ENCODE measurements at regions not wholly inside any gene's neighbourhood (a gene's known extent, or its start where the extent isn't known, plus 50 kb on each side); places are given as distances from the start of the nearest gene placed in this dataset.

DNA sequence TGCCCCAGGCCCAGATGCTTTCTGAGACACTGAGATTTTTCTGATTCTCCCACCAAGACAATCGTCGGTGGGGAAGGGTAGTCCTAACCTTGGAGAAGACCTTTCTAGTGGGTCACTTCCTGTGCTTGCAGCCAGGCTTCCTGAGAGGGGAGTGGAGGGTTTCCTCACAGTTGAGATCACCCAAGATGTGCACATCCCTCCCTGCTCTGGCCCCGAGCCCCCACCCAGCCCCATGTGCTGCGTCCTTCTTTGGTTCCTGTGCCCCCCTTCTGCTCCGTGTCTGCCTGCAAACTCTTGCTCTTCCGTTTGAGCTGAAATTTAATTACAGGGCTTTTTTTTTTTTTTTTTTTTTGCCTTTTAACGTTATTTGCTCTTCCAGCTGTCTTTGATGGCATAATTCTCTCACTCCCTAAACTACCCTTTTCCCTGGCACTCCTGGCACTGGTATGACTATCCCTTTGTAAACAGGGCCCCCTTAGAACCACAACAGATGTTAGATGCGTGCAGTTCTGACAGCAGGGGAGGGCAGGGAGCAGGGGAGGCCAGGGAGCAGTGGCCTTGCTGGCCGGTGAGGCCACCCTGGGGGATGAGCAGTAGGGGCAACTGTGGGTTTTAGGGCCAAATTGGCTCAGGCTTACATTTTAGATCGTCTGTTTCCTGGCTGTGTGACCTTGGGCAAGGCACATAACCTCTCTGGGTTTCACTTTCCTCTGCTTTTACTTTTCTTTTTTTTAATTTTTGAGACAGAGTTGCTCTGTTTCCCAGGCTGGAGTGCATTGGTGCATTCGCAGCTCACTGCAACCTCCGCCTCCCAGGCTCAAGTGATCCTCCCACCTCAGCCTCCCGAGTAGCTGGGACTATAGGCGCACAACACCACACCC lies 144.5 kb downstream of the PHETA1 start:
- no peak for DNase-seq (ENCODE audit: low read depth)
- no peak overlapping the region for H3K4me3 ChIP-seq (ENCODE audit: low read length)
- TF ChIP-seq, protein P1, sequence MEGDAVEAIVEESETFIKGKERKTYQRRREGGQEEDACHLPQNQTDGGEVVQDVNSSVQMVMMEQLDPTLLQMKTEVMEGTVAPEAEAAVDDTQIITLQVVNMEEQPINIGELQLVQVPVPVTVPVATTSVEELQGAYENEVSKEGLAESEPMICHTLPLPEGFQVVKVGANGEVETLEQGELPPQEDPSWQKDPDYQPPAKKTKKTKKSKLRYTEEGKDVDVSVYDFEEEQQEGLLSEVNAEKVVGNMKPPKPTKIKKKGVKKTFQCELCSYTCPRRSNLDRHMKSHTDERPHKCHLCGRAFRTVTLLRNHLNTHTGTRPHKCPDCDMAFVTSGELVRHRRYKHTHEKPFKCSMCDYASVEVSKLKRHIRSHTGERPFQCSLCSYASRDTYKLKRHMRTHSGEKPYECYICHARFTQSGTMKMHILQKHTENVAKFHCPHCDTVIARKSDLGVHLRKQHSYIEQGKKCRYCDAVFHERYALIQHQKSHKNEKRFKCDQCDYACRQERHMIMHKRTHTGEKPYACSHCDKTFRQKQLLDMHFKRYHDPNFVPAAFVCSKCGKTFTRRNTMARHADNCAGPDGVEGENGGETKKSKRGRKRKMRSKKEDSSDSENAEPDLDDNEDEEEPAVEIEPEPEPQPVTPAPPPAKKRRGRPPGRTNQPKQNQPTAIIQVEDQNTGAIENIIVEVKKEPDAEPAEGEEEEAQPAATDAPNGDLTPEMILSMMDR (IDR thresholded peaks at IDR 0.05; ENCODE audit: insufficient read depth, low read depth, low read length, missing control alignments) = no peak

DNA sequence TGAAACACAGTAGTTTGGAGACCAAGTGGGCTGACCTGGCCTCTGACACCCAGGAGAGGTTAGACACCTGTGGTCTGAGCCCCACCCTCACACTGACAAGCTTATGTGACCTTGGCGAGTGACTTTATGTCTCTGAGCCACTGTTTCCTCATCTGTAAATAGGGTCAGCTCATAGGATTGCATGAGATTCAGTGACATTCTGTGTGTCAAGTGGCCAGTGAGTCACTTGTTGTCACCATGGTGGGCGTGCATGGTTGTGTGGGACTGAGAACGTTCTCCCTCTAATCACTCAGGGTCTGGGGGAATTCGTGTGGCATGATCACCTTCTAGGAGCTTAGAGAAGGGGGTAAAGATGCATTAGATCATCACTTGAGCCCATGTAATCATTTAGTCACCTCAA lies 146.4 kb downstream of the PHETA1 start:
- no peak for DNase-seq (ENCODE audit: low read depth)
- TF ChIP-seq, protein P1 (IDR thresholded peaks at IDR 0.05; ENCODE audit: insufficient read depth, low read depth, low read length, missing control alignments) = no peak
- H3K4me3 ChIP-seq (ENCODE audit: low read length) = no peak overlapping the region

DNA sequence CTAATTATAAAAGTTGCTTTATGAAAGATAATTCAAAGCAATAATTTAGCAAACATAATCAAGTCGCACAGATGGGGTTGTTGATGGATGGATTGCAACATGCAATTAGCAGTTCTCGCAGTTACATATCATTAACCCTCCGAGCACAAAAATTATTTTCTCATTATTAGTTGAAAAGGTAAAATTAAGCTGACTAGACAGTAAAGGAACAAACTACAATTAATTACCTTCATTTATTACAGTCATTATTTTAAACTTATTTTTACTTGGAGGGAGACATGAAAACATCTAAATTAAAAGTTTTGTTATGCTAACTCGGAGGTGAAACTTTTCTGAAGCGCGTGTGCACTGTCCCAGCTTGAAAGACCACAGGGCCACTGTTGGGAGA lies 146.9 kb downstream of the PHETA1 start:
- TF ChIP-seq, protein P1 (IDR thresholded peaks at IDR 0.05; ENCODE audit: insufficient read depth, low read depth, low read length, missing control alignments) = no peak
- no peak overlapping the region for H3K4me3 ChIP-seq (ENCODE audit: low read length)
- DNase-seq (ENCODE audit: low read depth) = no peak

DNA sequence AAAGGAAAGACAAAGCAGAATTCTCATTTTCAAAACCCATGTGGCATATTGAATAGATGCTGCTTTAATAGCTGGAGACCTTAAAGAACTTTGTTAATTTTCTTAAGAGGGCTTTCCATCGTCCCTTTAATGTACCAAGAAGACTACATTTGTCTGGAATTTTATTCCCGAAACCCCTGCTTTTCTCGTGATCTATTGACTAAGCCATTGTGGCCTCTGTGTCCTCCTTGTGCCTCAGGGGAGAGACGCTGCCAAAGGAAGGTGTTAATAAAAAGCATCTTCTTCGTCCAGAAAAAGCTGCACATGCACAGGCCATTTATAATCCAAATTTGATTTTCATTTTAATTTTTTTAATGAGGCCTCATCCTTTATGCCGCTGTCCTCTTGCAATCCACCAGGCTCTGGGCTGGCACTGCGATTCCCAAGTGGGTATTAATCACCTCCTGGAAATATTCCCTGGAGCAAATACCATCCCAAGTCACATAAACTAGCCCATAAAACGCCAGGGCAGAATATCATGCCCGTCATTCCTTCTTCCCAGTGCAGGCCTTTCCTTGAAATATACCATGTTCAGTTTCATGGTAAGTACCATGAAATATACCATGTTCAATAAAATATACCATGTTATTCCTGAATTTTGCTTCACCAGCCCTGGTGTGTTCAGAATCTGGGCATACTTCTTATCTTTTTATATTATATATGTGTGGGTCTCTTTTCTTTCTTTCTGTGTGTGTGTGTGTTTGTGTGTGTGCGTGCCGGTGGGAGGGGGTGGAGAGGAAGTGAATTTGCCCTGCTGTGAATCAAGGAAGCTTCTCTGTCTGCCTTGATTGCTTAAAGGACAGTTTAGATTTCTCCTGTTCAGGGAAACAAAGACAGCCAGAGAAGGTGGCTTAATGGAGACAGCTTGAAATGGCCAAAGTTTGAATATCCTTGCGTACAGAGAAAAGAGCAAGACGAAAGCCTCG lies 147.6 kb downstream of the PHETA1 start:
- H3K4me3 ChIP-seq (ENCODE audit: low read length) = no peak overlapping the region
- no peak for DNase-seq (ENCODE audit: low read depth)
- TF ChIP-seq, protein P1 (IDR thresholded peaks at IDR 0.05; ENCODE audit: insufficient read depth, low read depth, low read length, missing control alignments) = no peak

DNA sequence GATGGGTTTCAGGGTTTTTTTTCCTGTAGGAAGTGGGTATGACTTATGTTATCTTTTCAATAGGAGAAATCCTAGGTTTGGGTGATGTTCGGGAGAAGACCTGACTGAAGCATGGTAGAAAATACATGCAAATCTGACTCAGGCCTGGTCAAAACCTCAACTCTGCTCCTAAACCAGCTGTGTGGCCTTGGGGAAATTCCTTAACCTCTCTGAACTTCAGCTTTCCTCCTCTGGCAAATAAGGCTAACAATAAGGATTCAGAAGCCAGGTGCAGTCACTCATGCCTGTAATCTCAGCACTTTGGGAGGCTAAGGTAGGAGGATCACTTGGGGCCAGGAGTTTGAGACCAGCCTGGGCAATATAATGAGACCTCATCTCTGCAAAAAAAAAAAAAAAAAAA lies 148.5 kb downstream of the PHETA1 start:
- TF ChIP-seq, protein P1 (IDR thresholded peaks at IDR 0.05; ENCODE audit: insufficient read depth, low read depth, low read length, missing control alignments) = no peak
- no peak overlapping the region for H3K4me3 ChIP-seq (ENCODE audit: low read length)
- DNase-seq (ENCODE audit: low read depth) = no peak

DNA sequence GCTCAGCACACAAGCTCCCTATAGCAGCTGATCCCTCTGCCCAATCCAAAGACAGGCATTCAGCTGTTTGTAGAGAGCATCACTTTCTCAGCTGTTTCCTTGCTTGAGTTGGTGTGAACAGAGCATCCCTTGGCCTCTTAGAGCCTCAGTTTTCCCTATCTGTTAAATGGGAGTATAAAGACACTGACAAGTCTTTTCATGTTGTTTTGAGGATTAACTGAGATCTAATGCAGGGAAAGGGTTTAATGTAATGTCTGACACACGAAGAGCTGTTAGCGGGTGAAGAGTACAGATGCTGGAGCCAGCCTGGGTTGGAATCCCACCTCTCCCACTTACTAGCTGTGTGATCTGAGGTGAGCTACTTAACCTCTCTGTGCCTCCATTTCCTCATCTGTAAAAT lies 149.5 kb downstream of the PHETA1 start:
- TF ChIP-seq, protein P1 (IDR thresholded peaks at IDR 0.05; ENCODE audit: insufficient read depth, low read depth, low read length, missing control alignments) = no peak
- H3K4me3 ChIP-seq (ENCODE audit: low read length) = no peak overlapping the region
- no peak for DNase-seq (ENCODE audit: low read depth)
